RWPE2 (cell line): ENCODE measurements at regions not wholly inside any gene's neighbourhood (a gene's known extent, or its start where the extent isn't known, plus 50 kb on each side); places are given as distances from the start of the nearest gene placed in this dataset.

Experiments used
- ATAC-seq: fragments of 200-7000 bp; cut with Tn5 transposase; 3 replicates; pipeline ENCODE4 v1.9.1; 2021; ENCODE audit warnings: low read depth
- DNase-seq: peaks from one replicate; pipeline ENCODE4 v3.0.0-alpha.2; 2020; ENCODE audit warnings: low spot score
- H3K27ac ChIP-seq: fragments of 450-650 bp; 2 replicates; pipeline ENCODE4 v1.5.1; 2017; ENCODE audit warnings: mild to moderate bottlenecking; ENCODE audit not compliant: poor library complexity, severe bottlenecking
- H3K27me3 ChIP-seq: fragments of 250-450 bp; sonication (Bioruptor Pico); 2 replicates; pipeline ENCODE4 v1.5.1; 2021; ENCODE audit warnings: mild to moderate bottlenecking, moderate library complexity; ENCODE audit not compliant: insufficient read depth, poor library complexity, severe bottlenecking
- H3K36me3 ChIP-seq: fragments of 250-450 bp; sonication (Bioruptor Pico); 2 replicates; pipeline ENCODE4 v1.5.1; 2020; ENCODE audit warnings: low read depth, mild to moderate bottlenecking, moderate library complexity
- H3K4me1 ChIP-seq: fragments of 250-450 bp; sonication (Bioruptor Pico); 2 replicates; pipeline ENCODE4 v1.5.1; 2021; ENCODE audit warnings: mild to moderate bottlenecking, moderate library complexity; ENCODE audit not compliant: insufficient read depth, poor library complexity, severe bottlenecking
- H3K4me3 ChIP-seq: fragments of 250-450 bp; sonication (Bioruptor Pico); 2 replicates; pipeline ENCODE4 v1.5.1; 2021; ENCODE audit warnings: mild to moderate bottlenecking, moderate library complexity; ENCODE audit not compliant: severe bottlenecking
- H3K9me3 ChIP-seq: fragments of 250-450 bp; sonication (Bioruptor Pico); 2 replicates; pipeline ENCODE4 v1.5.1; 2021; ENCODE audit warnings: mild to moderate bottlenecking, moderate library complexity; ENCODE audit not compliant: severe bottlenecking
- CTCF ChIP-seq: fragments of 450-650 bp; IDR thresholded peaks from one replicate; pipeline ENCODE4 v1.5.1; 2017; ENCODE audit warnings: mild to moderate bottlenecking, moderate library complexity; ENCODE audit not compliant: poor library complexity, severe bottlenecking

GRCh38 chr1:233735847-233736246 lies 121.9 kb downstream of the KCNK1 start:
- ATAC-seq (no peak), DNase-seq (no peak)
- Histone ChIP-seq H3K9me3 (no peaks in the 10 kb centered on the region), H3K36me3 (no peaks in the 10 kb centered on the region), H3K27me3 (no peaks in the 10 kb centered on the region), H3K4me3 (no peak overlapping the region), H3K27ac (no peak overlapping the region), H3K4me1 (no peaks in the 10 kb centered on the region)
- no peak for TF ChIP-seq CTCF

GRCh38 chr1:233737341-233737740 lies 123.4 kb downstream of the KCNK1 start:
- ATAC-seq (no peak), DNase-seq (no peak)
- no peak overlapping the region for H3K4me3 ChIP-seq
- H3K27ac ChIP-seq, result no peak overlapping the region
- no peaks in the 10 kb centered on the region for H3K9me3 ChIP-seq
- TF ChIP-seq CTCF, result no peak
- H3K27me3 ChIP-seq, result no peaks in the 10 kb centered on the region
- no peaks in the 10 kb centered on the region for H3K36me3 ChIP-seq
- H3K4me1 ChIP-seq, result no peaks in the 10 kb centered on the region

- no peaks in the 10 kb centered on the region for H3K4me1 ChIP-seq
- no peaks in the 10 kb centered on the region for H3K9me3 ChIP-seq
- no peak for TF ChIP-seq CTCF
- no peaks in the 10 kb centered on the region for H3K36me3 ChIP-seq
- H3K27ac ChIP-seq, result no peak overlapping the region
- DNase-seq (no peak), ATAC-seq (no peak)
- no peak overlapping the region for H3K4me3 ChIP-seq
- no peaks in the 10 kb centered on the region for H3K27me3 ChIP-seq
These were observed 124.5 kb downstream of the KCNK1 start for GRCh38 chr1:233738396-233738795.

GRCh38 chr1:233738850-233739249 lies 124.9 kb downstream of the KCNK1 start:
- no peaks in the 10 kb centered on the region for H3K27me3 ChIP-seq
- no peak for DNase-seq
- no peaks in the 10 kb centered on the region for H3K9me3 ChIP-seq
- H3K36me3 ChIP-seq, result no peaks in the 10 kb centered on the region
- no peak for ATAC-seq
- H3K4me3 ChIP-seq, result no peak overlapping the region
- TF ChIP-seq CTCF, result no peak
- no peaks in the 10 kb centered on the region for H3K4me1 ChIP-seq
- H3K27ac ChIP-seq, result no peak overlapping the region

DNA sequence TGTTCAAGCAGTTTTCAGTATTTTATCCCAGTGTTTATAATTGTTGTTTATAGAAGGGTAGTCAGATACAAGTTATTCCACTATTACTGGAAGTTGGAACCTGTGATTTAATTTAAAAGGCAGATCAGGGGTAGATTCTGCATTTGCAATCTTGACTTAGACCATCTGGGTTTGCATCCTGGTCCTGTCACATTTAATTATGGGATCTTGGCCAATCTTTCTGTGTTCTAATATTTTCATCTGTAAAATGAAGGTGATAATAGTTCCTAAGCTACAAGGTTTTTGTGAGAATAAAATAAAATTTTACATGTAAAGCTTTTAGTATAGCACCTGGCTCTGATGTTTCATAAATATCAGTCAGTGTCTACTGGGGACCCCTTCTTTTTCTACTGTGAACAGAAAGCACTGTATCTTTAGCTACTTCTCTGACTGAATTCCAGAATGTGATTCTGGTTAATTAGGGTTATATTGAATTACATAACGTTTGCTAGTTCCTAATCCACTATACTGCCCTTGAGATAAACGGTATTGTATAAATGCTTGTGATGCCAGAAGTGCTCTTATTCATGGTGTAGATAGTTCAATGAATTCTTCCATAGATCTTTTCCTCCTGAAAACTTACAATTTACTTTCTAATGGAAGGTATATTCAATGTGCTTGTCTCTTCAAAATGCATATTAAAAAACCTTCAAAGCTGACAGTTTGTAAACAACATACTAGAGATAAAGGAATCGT lies 131.0 kb downstream of the KCNK1 start:
- Histone ChIP-seq H3K4me1 (no peaks in the 10 kb centered on the region), H3K4me3 (no peak overlapping the region), H3K27me3 (no peaks in the 10 kb centered on the region), H3K9me3 (no peaks in the 10 kb centered on the region), H3K27ac (no peak overlapping the region), H3K36me3 (no peaks in the 10 kb centered on the region)
- ATAC-seq, result no peak
- no peak for DNase-seq
- no peak for TF ChIP-seq CTCF
